ENCODE measurements at regions not wholly inside any gene's neighbourhood (a gene's known extent, or its start where the extent isn't known, plus 50 kb on each side); places are given as distances from the start of the nearest gene placed in this dataset.
A peak's percentile ranks its signal among the peaks of the same experiment; 100 is the strongest.

DNA sequence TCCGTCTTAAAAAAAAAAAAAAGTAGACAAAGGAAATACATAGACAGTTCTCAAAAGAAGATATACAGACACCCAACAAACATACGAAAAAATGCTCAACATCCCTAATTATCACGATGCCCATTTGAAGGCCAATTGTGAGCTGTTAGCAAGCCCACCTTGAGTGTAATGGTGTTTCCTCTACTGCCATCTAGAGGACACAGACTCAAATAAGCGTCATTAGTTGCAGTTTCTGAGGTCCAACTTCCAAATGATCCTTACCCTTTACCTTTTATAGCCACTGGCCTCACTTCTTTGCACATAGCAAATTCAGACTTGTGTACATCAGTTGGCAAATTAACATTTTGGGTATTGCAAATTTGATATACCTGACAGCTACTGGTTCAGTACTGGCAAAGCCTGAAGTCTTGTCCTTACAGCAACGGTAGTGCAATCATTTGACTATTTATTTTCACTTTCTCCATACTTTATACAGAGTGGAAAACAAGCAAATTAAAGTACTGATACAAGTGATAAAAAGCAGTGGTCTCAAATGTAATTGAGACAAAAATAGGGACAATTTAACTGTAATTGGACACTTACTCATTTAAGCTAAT lies 536.3 kb upstream of the EEF2KMT start:
- TF ChIP-seq, protein P1, sequence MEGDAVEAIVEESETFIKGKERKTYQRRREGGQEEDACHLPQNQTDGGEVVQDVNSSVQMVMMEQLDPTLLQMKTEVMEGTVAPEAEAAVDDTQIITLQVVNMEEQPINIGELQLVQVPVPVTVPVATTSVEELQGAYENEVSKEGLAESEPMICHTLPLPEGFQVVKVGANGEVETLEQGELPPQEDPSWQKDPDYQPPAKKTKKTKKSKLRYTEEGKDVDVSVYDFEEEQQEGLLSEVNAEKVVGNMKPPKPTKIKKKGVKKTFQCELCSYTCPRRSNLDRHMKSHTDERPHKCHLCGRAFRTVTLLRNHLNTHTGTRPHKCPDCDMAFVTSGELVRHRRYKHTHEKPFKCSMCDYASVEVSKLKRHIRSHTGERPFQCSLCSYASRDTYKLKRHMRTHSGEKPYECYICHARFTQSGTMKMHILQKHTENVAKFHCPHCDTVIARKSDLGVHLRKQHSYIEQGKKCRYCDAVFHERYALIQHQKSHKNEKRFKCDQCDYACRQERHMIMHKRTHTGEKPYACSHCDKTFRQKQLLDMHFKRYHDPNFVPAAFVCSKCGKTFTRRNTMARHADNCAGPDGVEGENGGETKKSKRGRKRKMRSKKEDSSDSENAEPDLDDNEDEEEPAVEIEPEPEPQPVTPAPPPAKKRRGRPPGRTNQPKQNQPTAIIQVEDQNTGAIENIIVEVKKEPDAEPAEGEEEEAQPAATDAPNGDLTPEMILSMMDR (conservative IDR thresholded peaks at IDR 0.05; ENCODE audit: low read depth, low read length) = peak; percentile 37
- DNase-seq (ENCODE audit: low read depth) = peak; percentile 38
- H3K4me3 ChIP-seq (ENCODE audit: low read depth, low read length) = no peak overlapping the region

DNA sequence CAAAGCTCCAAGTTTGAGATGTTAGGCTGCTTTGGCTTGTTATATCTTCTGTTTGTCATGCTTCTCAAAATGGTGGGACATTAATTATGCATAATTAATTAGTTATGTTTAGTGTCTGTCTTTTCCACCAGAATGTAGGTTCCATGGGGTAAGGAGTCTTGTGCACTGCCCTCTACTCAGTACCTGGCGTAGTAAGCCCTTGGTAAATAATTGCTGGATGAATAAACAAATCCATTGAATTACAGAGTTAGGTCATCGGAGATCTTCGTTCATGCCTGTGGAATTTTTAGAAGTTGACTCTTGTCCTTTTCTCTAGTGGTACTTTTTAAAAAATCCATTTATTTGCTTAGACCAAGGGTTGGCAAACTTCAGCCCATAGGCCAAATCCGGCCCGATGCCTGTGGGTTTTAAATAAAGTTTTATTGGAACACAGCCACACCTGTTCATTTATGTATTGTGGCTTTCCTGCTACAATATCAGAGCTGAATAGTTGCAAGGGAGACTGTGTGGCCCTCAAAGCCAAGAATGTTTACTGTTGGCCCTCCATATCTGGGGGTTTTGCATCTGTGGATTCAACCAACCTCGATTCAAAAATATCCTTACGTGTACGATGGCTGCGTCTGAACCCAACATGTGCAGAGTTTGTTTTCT lies 524.8 kb upstream of the EEF2KMT start:
- no peak for DNase-seq (ENCODE audit: low read depth)
- TF ChIP-seq, protein P1 (conservative IDR thresholded peaks at IDR 0.05; ENCODE audit: low read depth, low read length) = no peak
- no peak overlapping the region for H3K4me3 ChIP-seq (ENCODE audit: low read depth, low read length)

DNA sequence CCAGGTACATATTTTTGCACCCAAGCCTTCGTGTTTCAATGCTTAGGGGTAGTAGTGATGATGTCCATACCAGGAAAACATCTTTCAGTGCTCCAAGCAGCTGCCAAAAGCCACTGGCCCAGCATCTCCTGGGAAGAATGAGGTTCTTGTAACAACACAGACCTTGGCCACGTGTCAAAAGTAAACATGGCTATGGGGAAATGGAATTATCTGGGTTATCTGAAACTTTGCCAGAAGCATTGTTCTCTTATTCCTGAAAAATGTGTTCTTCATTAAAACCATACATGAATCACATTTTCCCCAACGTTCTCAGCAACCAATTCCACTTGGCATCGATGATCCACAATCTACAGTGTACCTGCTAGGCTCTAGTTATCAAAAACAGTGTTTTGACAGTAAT lies 524.2 kb upstream of the EEF2KMT start:
- H3K4me3 ChIP-seq (ENCODE audit: low read depth, low read length) = no peak overlapping the region
- no peak for DNase-seq (ENCODE audit: low read depth)
- TF ChIP-seq, protein P1 (conservative IDR thresholded peaks at IDR 0.05; ENCODE audit: low read depth, low read length) = no peak

DNA sequence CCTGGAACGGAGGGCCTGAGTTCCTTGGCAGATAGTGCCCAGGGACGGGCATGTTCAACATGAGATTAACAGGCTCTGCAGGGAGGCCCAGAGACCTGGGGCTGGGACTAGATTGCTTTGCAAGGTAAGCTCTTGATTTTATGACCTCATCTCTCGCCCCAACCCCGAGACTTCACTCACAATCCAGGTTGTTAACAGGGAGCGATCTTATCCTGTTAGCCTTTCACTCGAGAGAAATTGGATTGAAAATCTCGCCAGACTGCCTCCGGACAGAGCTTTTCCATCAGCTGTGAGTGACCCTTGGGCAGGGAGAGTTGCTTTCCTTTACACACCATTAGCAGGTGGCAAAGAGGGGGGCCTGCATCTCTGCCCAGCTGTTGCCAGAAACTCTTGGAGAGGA lies 521.7 kb upstream of the EEF2KMT start:
- no peak for DNase-seq (ENCODE audit: low read depth)
- TF ChIP-seq, protein P1 (conservative IDR thresholded peaks at IDR 0.05; ENCODE audit: low read depth, low read length) = no peak
- no peak overlapping the region for H3K4me3 ChIP-seq (ENCODE audit: low read depth, low read length)

DNA sequence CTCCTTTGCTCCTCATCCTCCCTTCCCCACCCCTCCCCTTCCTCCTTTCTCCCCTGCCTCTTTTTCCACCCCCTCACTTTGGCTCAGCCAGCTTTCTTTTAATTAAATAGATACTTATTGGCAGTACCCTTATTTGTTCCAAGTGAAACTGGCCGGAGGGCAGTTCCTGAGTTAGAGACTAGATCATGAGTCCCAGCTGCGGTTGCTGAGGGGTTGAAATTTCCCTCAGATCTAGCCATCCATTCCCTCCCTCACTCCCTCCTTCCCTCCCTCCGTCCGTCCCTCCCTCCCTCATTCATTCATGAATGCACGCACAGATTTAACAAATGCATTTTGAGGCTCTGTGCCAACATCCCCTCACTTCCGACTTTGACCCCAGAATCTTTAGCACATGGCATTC lies 519.2 kb upstream of the EEF2KMT start:
- TF ChIP-seq, protein P1 (conservative IDR thresholded peaks at IDR 0.05; ENCODE audit: low read depth, low read length) = no peak
- no peak for DNase-seq (ENCODE audit: low read depth)
- H3K4me3 ChIP-seq (ENCODE audit: low read depth, low read length) = no peak overlapping the region

DNA sequence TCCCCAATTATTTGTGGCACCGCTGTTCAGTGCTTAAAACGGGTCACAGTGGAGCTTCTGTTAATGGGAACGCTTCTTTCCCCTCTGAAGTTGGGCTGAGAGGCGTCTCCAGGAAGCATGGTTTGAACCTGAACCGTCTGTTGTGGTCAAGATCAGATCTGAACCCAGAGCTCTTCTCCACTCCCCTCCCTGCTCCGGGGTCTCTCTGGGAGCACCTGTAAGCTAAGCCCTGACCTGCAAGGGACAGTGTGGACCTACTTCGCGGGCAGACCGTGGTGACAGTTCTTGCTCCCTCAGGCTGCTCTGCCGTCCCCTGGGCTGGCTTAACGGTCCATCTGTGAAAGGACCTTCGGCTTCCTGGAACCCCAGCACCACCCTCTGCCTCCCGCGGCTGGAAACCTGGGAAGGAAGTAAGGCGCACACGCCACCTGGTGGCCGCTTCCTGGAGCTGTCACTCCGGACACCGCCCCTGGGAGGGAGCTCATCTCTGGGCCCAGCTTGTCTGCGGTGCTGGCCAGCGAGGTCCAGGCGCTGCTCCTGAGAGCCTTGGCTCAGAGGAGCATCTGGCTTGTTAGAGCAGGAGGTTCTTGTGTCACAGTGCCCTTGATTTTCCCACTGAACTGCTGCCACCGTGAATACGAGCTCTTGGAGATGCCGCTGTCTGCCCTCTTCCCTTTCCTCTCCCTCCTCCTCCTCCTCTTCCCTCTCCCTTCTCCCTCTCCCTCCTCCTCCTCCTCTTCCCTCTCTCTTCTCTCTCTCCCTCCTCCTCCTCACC lies 518.5 kb upstream of the EEF2KMT start:
- no peak overlapping the region for H3K4me3 ChIP-seq (ENCODE audit: low read depth, low read length)
- no peak for DNase-seq (ENCODE audit: low read depth)
- TF ChIP-seq, protein P1 (conservative IDR thresholded peaks at IDR 0.05; ENCODE audit: low read depth, low read length) = no peak
